Vagina (tissue), 2 donors: ENCODE measurements at regions not wholly inside any gene's neighbourhood (a gene's known extent, or its start where the extent isn't known, plus 50 kb on each side); places are given as distances from the start of the nearest gene placed in this dataset.

Experiments
- DNase-seq, 2 donors: peaks; one replicate each; pipeline ENCODE4 v3.0.0-alpha.2; 2017; ENCODE audit errors: extremely low spot score in 2 of 2
- H3K27ac ChIP-seq: fragments of 200-600 bp; sonication (generic); one replicate; pipeline ENCODE4 v1.5.1; 2019
- H3K27me3 ChIP-seq: fragments of 200-600 bp; sonication (generic); one replicate; pipeline ENCODE4 v1.5.1; 2019
- H3K36me3 ChIP-seq, 2 donors: fragments of 200-600 bp; sonication (generic); one replicate each; pipeline ENCODE4 v1.5.1; 2017 to 2019
- H3K4me1 ChIP-seq: fragments of 200-600 bp; sonication (generic); one replicate; pipeline ENCODE4 v1.5.1; 2019
- H3K4me3 ChIP-seq, 2 donors: fragments of 200-600 bp; sonication (generic); 1 replicate in 1 of 2; 2 replicates in 1 of 2; pipeline ENCODE4 v1.5.1; 2016 to 2019
- H3K9me3 ChIP-seq: fragments of 200-600 bp; sonication (generic); one replicate; pipeline ENCODE4 v1.5.1; 2019
- CTCF ChIP-seq, 3 experiments: fragments of 450-650 bp in 2 of 3; fragments of 200-600 bp in 1 of 3; sonication (generic) in 1 of 3; IDR thresholded peaks; one replicate each; pipeline ENCODE4 v1.5.1; 2017 to 2019; ENCODE audit warnings: antibody characterized with exemption in 3 of 3, mild to moderate bottlenecking in 2 of 3, moderate library complexity in 2 of 3
- POLR2A ChIP-seq, 2 donors: fragments of 450-650 bp; IDR thresholded peaks; one replicate each; pipeline ENCODE4 v1.6.1; 2017; ENCODE audit warnings: antibody characterized with exemption in 2 of 2, mild to moderate bottlenecking in 2 of 2, moderate library complexity in 2 of 2
- POLR2AphosphoS5 ChIP-seq, 2 donors: sonication (generic); formaldehyde crosslinking; IDR thresholded peaks; one replicate each; pipeline ENCODE4 v1.9.0; 2017; ENCODE audit warnings: antibody characterized with exemption in 2 of 2, mild to moderate bottlenecking in 2 of 2, low read depth in 1 of 2; ENCODE audit not compliant: insufficient read depth in 1 of 2
- intact Hi-C: fragments of 100-400 bp; cut with DNase I; formaldehyde crosslinking; loops from one replicate; pipeline ENCODE4 v1.15.1; 2023

GRCh38 chr21:19326531-19327319 is 923.1 kb upstream of the TMPRSS15 start:
- no peaks in the 10 kb centered on the region for H3K27me3 ChIP-seq
- no peaks in the 10 kb centered on the region for H3K4me1 ChIP-seq
- no peak overlapping the region for H3K27ac ChIP-seq
- no peaks in the 10 kb centered on the region for H3K9me3 ChIP-seq
- no peak overlapping the region for H3K4me3 ChIP-seq
- DNase-seq = no peak
- intact Hi-C loops = no loop called here
- H3K36me3 ChIP-seq = no peaks in the 10 kb centered on the region
- no peak for TF ChIP-seq POLR2A (IDR thresholded peaks at IDR 0.05)
- TF ChIP-seq CTCF (IDR thresholded peaks at IDR 0.05) = no peak
- TF ChIP-seq POLR2AphosphoS5 (IDR thresholded peaks at IDR 0.05; ENCODE audit: insufficient read depth in 1 of 2, low read depth in 1 of 2) = no peak

GRCh38 chr21:19328954-19329353 is 925.4 kb upstream of the TMPRSS15 start:
- no peak for DNase-seq
- H3K27ac ChIP-seq = no peak overlapping the region
- no peak overlapping the region for H3K4me3 ChIP-seq
- no peaks in the 10 kb centered on the region for H3K36me3 ChIP-seq
- H3K4me1 ChIP-seq = no peaks in the 10 kb centered on the region
- no peaks in the 10 kb centered on the region for H3K27me3 ChIP-seq
- H3K9me3 ChIP-seq = no peaks in the 10 kb centered on the region
- intact Hi-C loops = no loop called here
- TF ChIP-seq POLR2A (IDR thresholded peaks at IDR 0.05) (no peak), CTCF (IDR thresholded peaks at IDR 0.05) (no peak), POLR2AphosphoS5 (IDR thresholded peaks at IDR 0.05; ENCODE audit: insufficient read depth in 1 of 2, low read depth in 1 of 2) (no peak)

- Histone ChIP-seq H3K36me3 (no peaks in the 10 kb centered on the region), H3K4me3 (no peak overlapping the region), H3K27me3 (no peaks in the 10 kb centered on the region), H3K9me3 (no peaks in the 10 kb centered on the region), H3K27ac (no peak overlapping the region), H3K4me1 (no peaks in the 10 kb centered on the region)
- DNase-seq = no peak
- intact Hi-C loops = no loop called here
- TF ChIP-seq POLR2AphosphoS5 (IDR thresholded peaks at IDR 0.05; ENCODE audit: insufficient read depth in 1 of 2, low read depth in 1 of 2) = no peak
- no peak for TF ChIP-seq POLR2A (IDR thresholded peaks at IDR 0.05)
- TF ChIP-seq CTCF (IDR thresholded peaks at IDR 0.05) = no peak
Measured at GRCh38 chr21:19340303-19340702, 936.7 kb upstream of the TMPRSS15 start.

GRCh38 chr21:19340954-19341353 is 937.4 kb upstream of the TMPRSS15 start:
- no peaks in the 10 kb centered on the region for H3K4me1 ChIP-seq
- DNase-seq = no peak
- H3K9me3 ChIP-seq = no peaks in the 10 kb centered on the region
- H3K4me3 ChIP-seq = no peak overlapping the region
- no peak overlapping the region for H3K27ac ChIP-seq
- no peak for TF ChIP-seq POLR2AphosphoS5 (IDR thresholded peaks at IDR 0.05; ENCODE audit: insufficient read depth in 1 of 2, low read depth in 1 of 2)
- TF ChIP-seq CTCF (IDR thresholded peaks at IDR 0.05) = no peak
- no peak for TF ChIP-seq POLR2A (IDR thresholded peaks at IDR 0.05)
- intact Hi-C loops = no loop called here
- no peaks in the 10 kb centered on the region for H3K36me3 ChIP-seq
- H3K27me3 ChIP-seq = no peaks in the 10 kb centered on the region

GRCh38 chr21:19343711-19344110 is 940.1 kb upstream of the TMPRSS15 start:
- Histone ChIP-seq H3K9me3 (no peaks in the 10 kb centered on the region), H3K4me3 (no peak overlapping the region), H3K27me3 (no peaks in the 10 kb centered on the region), H3K36me3 (no peaks in the 10 kb centered on the region), H3K27ac (no peak overlapping the region), H3K4me1 (no peaks in the 10 kb centered on the region)
- intact Hi-C loops = no loop called here
- no peak for DNase-seq
- TF ChIP-seq POLR2A (IDR thresholded peaks at IDR 0.05) (no peak), CTCF (IDR thresholded peaks at IDR 0.05) (no peak), POLR2AphosphoS5 (IDR thresholded peaks at IDR 0.05; ENCODE audit: insufficient read depth in 1 of 2, low read depth in 1 of 2) (no peak)
